ENCODE measurements at regions not wholly inside any gene's neighbourhood (a gene's known extent, or its start where the extent isn't known, plus 50 kb on each side); places are given as distances from the start of the nearest gene placed in this dataset.

DNA sequence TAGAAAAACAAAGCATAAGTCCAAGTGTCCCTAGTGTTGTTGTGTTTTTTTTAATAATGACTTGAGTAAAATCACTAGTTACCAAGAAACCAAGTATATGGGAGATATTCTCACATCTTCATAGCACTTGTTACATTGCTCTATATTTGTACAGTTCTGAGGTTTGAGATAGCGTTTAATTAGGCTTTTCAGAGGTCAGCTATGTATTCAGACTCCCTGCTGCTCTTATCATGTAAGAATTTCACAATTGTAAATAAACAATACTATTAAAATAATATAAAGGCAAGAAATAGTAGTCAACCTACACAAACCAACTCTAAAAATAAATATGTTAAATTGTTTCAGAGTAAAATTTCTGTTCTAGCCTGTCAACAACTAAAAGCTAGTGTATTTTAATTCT lies 761.9 kb upstream of the FAM174A start:
- TF ChIP-seq, protein P1, sequence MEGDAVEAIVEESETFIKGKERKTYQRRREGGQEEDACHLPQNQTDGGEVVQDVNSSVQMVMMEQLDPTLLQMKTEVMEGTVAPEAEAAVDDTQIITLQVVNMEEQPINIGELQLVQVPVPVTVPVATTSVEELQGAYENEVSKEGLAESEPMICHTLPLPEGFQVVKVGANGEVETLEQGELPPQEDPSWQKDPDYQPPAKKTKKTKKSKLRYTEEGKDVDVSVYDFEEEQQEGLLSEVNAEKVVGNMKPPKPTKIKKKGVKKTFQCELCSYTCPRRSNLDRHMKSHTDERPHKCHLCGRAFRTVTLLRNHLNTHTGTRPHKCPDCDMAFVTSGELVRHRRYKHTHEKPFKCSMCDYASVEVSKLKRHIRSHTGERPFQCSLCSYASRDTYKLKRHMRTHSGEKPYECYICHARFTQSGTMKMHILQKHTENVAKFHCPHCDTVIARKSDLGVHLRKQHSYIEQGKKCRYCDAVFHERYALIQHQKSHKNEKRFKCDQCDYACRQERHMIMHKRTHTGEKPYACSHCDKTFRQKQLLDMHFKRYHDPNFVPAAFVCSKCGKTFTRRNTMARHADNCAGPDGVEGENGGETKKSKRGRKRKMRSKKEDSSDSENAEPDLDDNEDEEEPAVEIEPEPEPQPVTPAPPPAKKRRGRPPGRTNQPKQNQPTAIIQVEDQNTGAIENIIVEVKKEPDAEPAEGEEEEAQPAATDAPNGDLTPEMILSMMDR (IDR thresholded peaks at IDR 0.05; ENCODE audit: low read depth, low read length, poor library complexity, severe bottlenecking), result no peak
- TF ChIP-seq EZH2phosphoT487 (IDR thresholded peaks at IDR 0.05; ENCODE audit: borderline replicate concordance, low read length), result no peak
- Histone ChIP-seq H3K36me3 (ENCODE audit: control insufficient read depth, low read length) (no peaks in the 10 kb centered on the region), H3K27ac (ENCODE audit: low read depth, low read length) (no peak overlapping the region), H3F3A (ENCODE audit: control insufficient read depth, insufficient read depth) (no peaks in the 10 kb centered on the region), H3K4me1 (ENCODE audit: control insufficient read depth, low read length) (no peaks in the 10 kb centered on the region), H3K9me2 (replicated peaks; ENCODE audit: control insufficient read depth, low read length) (no peaks in the 10 kb centered on the region), H4K20me1 (ENCODE audit: control insufficient read depth, insufficient read depth, low read depth, low read length) (no peaks in the 10 kb centered on the region), H3K9me3 (ENCODE audit: control insufficient read depth, insufficient read depth, low read length) (no peaks in the 10 kb centered on the region), H3K4me3 (ENCODE audit: low read length) (no peak overlapping the region), H3K27me3 (ENCODE audit: control insufficient read depth, low read length) (no peaks in the 10 kb centered on the region), H3K4me2 (ENCODE audit: low read length) (no peak overlapping the region), H3K79me2 (ENCODE audit: control insufficient read depth, low read length) (no peaks in the 10 kb centered on the region)

DNA sequence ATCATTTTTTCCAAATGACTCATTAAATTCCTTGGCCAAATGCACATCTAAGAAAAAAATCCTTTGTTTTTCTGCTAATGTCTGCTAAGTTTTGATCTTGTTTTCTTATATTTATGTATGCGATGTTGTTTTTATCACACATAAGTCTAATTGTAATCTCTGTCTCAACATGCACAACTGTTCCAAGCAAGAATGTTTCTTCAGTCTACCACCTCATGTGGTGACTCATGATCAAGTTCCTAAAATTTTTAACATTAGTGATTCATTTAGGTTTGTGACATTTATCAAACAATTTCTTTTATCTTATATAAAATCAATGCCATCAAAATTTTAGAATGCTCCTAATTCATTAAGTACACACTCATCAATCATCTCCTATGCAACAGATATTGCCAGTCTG lies 763.9 kb upstream of the FAM174A start:
- H3K27me3 ChIP-seq (ENCODE audit: control insufficient read depth, low read length), result no peaks in the 10 kb centered on the region
- H4K20me1 ChIP-seq (ENCODE audit: control insufficient read depth, insufficient read depth, low read depth, low read length), result no peaks in the 10 kb centered on the region
- H3K9me3 ChIP-seq (ENCODE audit: control insufficient read depth, insufficient read depth, low read length), result no peaks in the 10 kb centered on the region
- no peak overlapping the region for H3K4me3 ChIP-seq (ENCODE audit: low read length)
- no peak overlapping the region for H3K27ac ChIP-seq (ENCODE audit: low read depth, low read length)
- no peaks in the 10 kb centered on the region for H3K4me1 ChIP-seq (ENCODE audit: control insufficient read depth, low read length)
- no peak overlapping the region for H3K4me2 ChIP-seq (ENCODE audit: low read length)
- no peaks in the 10 kb centered on the region for H3F3A ChIP-seq (ENCODE audit: control insufficient read depth, insufficient read depth)
- no peaks in the 10 kb centered on the region for H3K9me2 ChIP-seq (replicated peaks; ENCODE audit: control insufficient read depth, low read length)
- no peak for TF ChIP-seq EZH2phosphoT487 (IDR thresholded peaks at IDR 0.05; ENCODE audit: borderline replicate concordance, low read length)
- TF ChIP-seq, protein P1 (IDR thresholded peaks at IDR 0.05; ENCODE audit: low read depth, low read length, poor library complexity, severe bottlenecking), result no peak
- no peaks in the 10 kb centered on the region for H3K79me2 ChIP-seq (ENCODE audit: control insufficient read depth, low read length)
- H3K36me3 ChIP-seq (ENCODE audit: control insufficient read depth, low read length), result no peaks in the 10 kb centered on the region

DNA sequence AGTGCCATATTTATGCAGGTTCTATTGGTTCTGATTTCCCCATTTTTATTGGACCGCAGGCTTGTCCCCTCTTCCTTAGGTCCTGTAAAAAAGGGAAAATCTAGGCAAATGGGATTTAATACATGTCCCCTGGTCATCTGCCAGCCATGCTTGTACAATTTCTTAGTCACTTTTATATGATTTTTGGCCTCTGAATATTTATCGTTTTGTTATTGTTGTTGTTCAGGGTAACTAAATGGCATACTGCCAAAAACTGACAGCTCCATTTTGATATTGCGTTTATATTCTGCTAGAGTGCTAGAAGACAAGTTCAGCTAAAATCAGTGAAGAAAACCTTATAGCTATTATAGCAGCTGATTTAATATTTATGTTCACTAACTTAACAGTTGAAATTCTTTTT lies 770.2 kb upstream of the FAM174A start:
- Histone ChIP-seq H3K4me2 (ENCODE audit: low read length) (no peak overlapping the region), H3K4me3 (ENCODE audit: low read length) (no peak overlapping the region), H3K27me3 (ENCODE audit: control insufficient read depth, low read length) (no peaks in the 10 kb centered on the region), H4K20me1 (ENCODE audit: control insufficient read depth, insufficient read depth, low read depth, low read length) (no peaks in the 10 kb centered on the region), H3K79me2 (ENCODE audit: control insufficient read depth, low read length) (no peaks in the 10 kb centered on the region), H3K27ac (ENCODE audit: low read depth, low read length) (no peak overlapping the region), H3K36me3 (ENCODE audit: control insufficient read depth, low read length) (no peaks in the 10 kb centered on the region), H3F3A (ENCODE audit: control insufficient read depth, insufficient read depth) (no peaks in the 10 kb centered on the region), H3K4me1 (ENCODE audit: control insufficient read depth, low read length) (no peaks in the 10 kb centered on the region), H3K9me2 (replicated peaks; ENCODE audit: control insufficient read depth, low read length) (no peaks in the 10 kb centered on the region), H3K9me3 (ENCODE audit: control insufficient read depth, insufficient read depth, low read length) (no peaks in the 10 kb centered on the region)
- TF ChIP-seq EZH2phosphoT487 (IDR thresholded peaks at IDR 0.05; ENCODE audit: borderline replicate concordance, low read length), result no peak
- TF ChIP-seq, protein P1 (IDR thresholded peaks at IDR 0.05; ENCODE audit: low read depth, low read length, poor library complexity, severe bottlenecking), result no peak
